IMR-90 (cell line): ENCODE measurements at regions not wholly inside any gene's neighbourhood (a gene's known extent, or its start where the extent isn't known, plus 50 kb on each side); places are given as distances from the start of the nearest gene placed in this dataset.

Experiments used
- ATAC-seq: fragments of 200-7000 bp; cut with Tn5 transposase; 2 replicates; pipeline ENCODE4 v1.9.1; 2020; ENCODE audit warnings: low read depth, mild to moderate bottlenecking, moderate library complexity
- BruUV-seq: library from RNA; stranded (reverse); fragments of 400-500 nt; replicated peaks from 2 replicates; lab custom pipeline; 2021; lab: Mats Ljungman, UMichigan
- CTCF ChIA-PET: fragments of 300-600 bp; formaldehyde crosslinking; extraction: SDS; loops from one replicate; lab custom pipeline; 2021; ENCODE audit warnings: antibody characterized with exemption; lab: Yijun Ruan, JAX
- POLR2A ChIA-PET: fragments of 300-600 bp; sonication (Branson Sonifier 250); formaldehyde crosslinking; loops from one replicate; lab custom pipeline; 2022; ENCODE audit warnings: antibody characterized with exemption; ENCODE audit not compliant: unreplicated experiment; lab: Charles Lee
- DNase-seq: peaks from one replicate; pipeline ENCODE4 v3.0.0; 2013
- H2AFZ ChIP-seq: replicated peaks from 2 replicates; pipeline ENCODE3; 2013; ENCODE audit warnings: low read length, mild to moderate bottlenecking; ENCODE audit not compliant: poor library complexity
- H2AK5ac ChIP-seq: 2 replicates; pipeline ENCODE4 v1.6.1; 2013; ENCODE audit warnings: low read depth, low read length, inconsistent platforms
- H2AK9ac ChIP-seq: replicated peaks from 2 replicates; pipeline ENCODE3; 2013; ENCODE audit warnings: mild to moderate bottlenecking, low read depth, low read length, moderate library complexity; ENCODE audit not compliant: poor library complexity
- H2BK120ac ChIP-seq: 2 replicates; pipeline ENCODE4 v1.6.1; 2013; ENCODE audit warnings: low read depth, low read length, inconsistent platforms
- H2BK15ac ChIP-seq: 3 replicates; pipeline ENCODE4 v1.6.1; 2013; ENCODE audit warnings: low read depth, low read length, inconsistent platforms
- H2BK20ac ChIP-seq: 2 replicates; pipeline ENCODE4 v1.6.1; 2013; ENCODE audit warnings: low read depth, mild to moderate bottlenecking, inconsistent platforms, low read length, moderate library complexity
- H2BK5ac ChIP-seq: 2 replicates; pipeline ENCODE4 v1.6.1; 2013; ENCODE audit warnings: mild to moderate bottlenecking, low read depth, low read length, inconsistent platforms; ENCODE audit not compliant: poor library complexity, severe bottlenecking
- H3K14ac ChIP-seq: replicated peaks from 2 replicates; pipeline ENCODE4 v1.6.1; 2013; ENCODE audit warnings: low read depth, low read length, inconsistent platforms
- H3K18ac ChIP-seq: 2 replicates; pipeline ENCODE4 v1.6.1; 2013; ENCODE audit warnings: low read depth, low read length, control low read depth
- H3K23ac ChIP-seq: 2 replicates; pipeline ENCODE4 v1.6.1; 2013; ENCODE audit warnings: low read depth, low read length, inconsistent platforms
- H3K27ac ChIP-seq: 2 replicates; pipeline ENCODE4 v1.5.1; 2013; ENCODE audit warnings: mild to moderate bottlenecking, control low read depth, low read length; ENCODE audit not compliant: insufficient read depth
- H3K27me3 ChIP-seq: 2 replicates; pipeline ENCODE4 v1.6.1; 2013; ENCODE audit warnings: low read length; ENCODE audit not compliant: control insufficient read depth, insufficient read depth
- H3K36me3 ChIP-seq: 2 replicates; pipeline ENCODE4 v1.6.1; 2013; ENCODE audit warnings: low read length, mixed read lengths; ENCODE audit not compliant: control insufficient read depth, insufficient read depth
- H3K4ac ChIP-seq: 2 replicates; pipeline ENCODE4 v1.6.1; 2013; ENCODE audit warnings: low read depth, low read length, inconsistent platforms
- H3K4me1 ChIP-seq: 2 replicates; pipeline ENCODE4 v1.6.1; 2013; ENCODE audit warnings: low read length, mixed read lengths; ENCODE audit not compliant: control insufficient read depth, insufficient read depth
- H3K4me2 ChIP-seq: 2 replicates; pipeline ENCODE4 v1.6.1; 2013; ENCODE audit warnings: low read depth, mild to moderate bottlenecking, control low read depth, low read length, moderate library complexity
- H3K4me3 ChIP-seq: 2 replicates; pipeline ENCODE4 v1.5.1; 2013; ENCODE audit warnings: low read depth, mild to moderate bottlenecking, control low read depth, low read length, moderate library complexity; ENCODE audit not compliant: insufficient read depth
- H3K56ac ChIP-seq: 2 replicates; pipeline ENCODE4 v1.6.1; 2013; ENCODE audit warnings: low read length, inconsistent platforms; ENCODE audit not compliant: insufficient read depth; ENCODE audit errors: extremely low read depth
- H3K79me1 ChIP-seq, 2 experiments: 2 replicates each; pipeline ENCODE4 v1.6.1; 2013; ENCODE audit warnings: low read length in 2 of 2, inconsistent platforms in 1 of 2, low read depth in 1 of 2
- H3K9ac ChIP-seq: 2 replicates; pipeline ENCODE4 v1.6.1; 2013; ENCODE audit warnings: low read depth, low read length, control low read depth
- H3K9me1 ChIP-seq: 2 replicates; pipeline ENCODE4 v1.6.1; 2013; ENCODE audit warnings: low read length, inconsistent platforms; ENCODE audit not compliant: insufficient read depth
- H3K9me3 ChIP-seq: 2 replicates; pipeline ENCODE4 v1.6.1; 2013; ENCODE audit warnings: low read length; ENCODE audit not compliant: control insufficient read depth, insufficient read depth
- H4K20me1 ChIP-seq: 2 replicates; pipeline ENCODE4 v1.6.1; 2013; ENCODE audit warnings: low read length, inconsistent platforms; ENCODE audit not compliant: insufficient read depth
- H4K5ac ChIP-seq: 2 replicates; pipeline ENCODE4 v1.6.1; 2013; ENCODE audit warnings: mild to moderate bottlenecking, low read depth, low read length, control low read depth
- H4K8ac ChIP-seq, 2 experiments: 2 replicates each; pipeline ENCODE4 v1.6.1; 2013; ENCODE audit warnings: low read depth in 2 of 2, low read length in 2 of 2, control low read depth in 1 of 2, inconsistent platforms in 1 of 2
- H4K91ac ChIP-seq: 2 replicates; pipeline ENCODE4 v1.6.1; 2013; ENCODE audit warnings: low read depth, low read length, inconsistent platforms; ENCODE audit not compliant: insufficient read depth
- BHLHE40 ChIP-seq: fragments of 150-350 bp; IDR thresholded peaks from 2 replicates; pipeline ENCODE4 v1.6.1; 2016; ENCODE audit warnings: mild to moderate bottlenecking, low read depth, low read length
- CHD1 ChIP-seq: IDR thresholded peaks from 2 replicates; pipeline ENCODE4 v1.6.1; 2012; ENCODE audit warnings: low read depth, low read length, improper control_type of control experiment
- ELK1 ChIP-seq: fragments of 150-350 bp; IDR thresholded peaks from 2 replicates; pipeline ENCODE4 v1.6.1; 2016; ENCODE audit warnings: low read depth, mild to moderate bottlenecking, low read length, moderate library complexity, borderline replicate concordance
- RCOR1 ChIP-seq: IDR thresholded peaks from 2 replicates; pipeline ENCODE4 v1.6.1; 2012; ENCODE audit warnings: mild to moderate bottlenecking, low read length, improper control_type of control experiment; ENCODE audit not compliant: insufficient replicate concordance
- SMC3 ChIP-seq: fragments of 150-350 bp; IDR thresholded peaks from 2 replicates; pipeline ENCODE4 v1.6.1; 2016; ENCODE audit warnings: low read depth, mild to moderate bottlenecking, antibody characterized with exemption, low read length, moderate library complexity
- USF2 ChIP-seq: fragments of 150-350 bp; IDR thresholded peaks from 2 replicates; pipeline ENCODE4 v1.6.1; 2017; ENCODE audit warnings: mild to moderate bottlenecking, antibody characterized with exemption, low read length, low read depth
- WGBS, 2 experiments: methylation state at CpG; one replicate each; pipeline versions ENCODE4 v1.1.5 to v1.1.7; 2013; ENCODE audit warnings: missing lambda C conversion rate in 2 of 2; ENCODE audit not compliant: insufficient read length in 1 of 2; ENCODE audit errors: extremely low coverage in 2 of 2; 5-methylcytosine and 5-hydroxymethylcytosine counted together
- dilution Hi-C: fragments of 300-500 bp; cut with HindIII; formaldehyde crosslinking; loops from one replicate; pipeline ENCODE4 v1.14.3; 2018; ENCODE audit warnings: low sequenced_read_pairs; ENCODE audit not compliant: unreplicated experiment
- in situ Hi-C: fragments of 300-500 bp; cut with MboI; formaldehyde crosslinking; loops from 3 replicates; pipeline ENCODE4 v1.14.3; 2019; ENCODE audit warnings: low sequenced_read_pairs, inconsistent platforms, mixed read lengths
- intact Hi-C: fragments of 100-400 bp; cut with micrococcal nuclease; formaldehyde crosslinking; loops from 2 replicates; pipeline ENCODE4 v1.10.0; 2022

- H3K4ac ChIP-seq: no peak overlapping the region
- H3K79me1 ChIP-seq: no peaks in the 10 kb centered on the region
- no peak overlapping the region for H3K9ac ChIP-seq
- BruUV-seq: no TSS peak
- no peak overlapping the region for H3K18ac ChIP-seq
- H3K9me3 ChIP-seq: no peaks in the 10 kb centered on the region
- intact Hi-C loops (no loop called here), dilution Hi-C loops (no loop called here), in situ Hi-C loops (no loop called here)
- peak overlapping the region; percentile 33 for H2AFZ ChIP-seq
- H3K23ac ChIP-seq: no peak overlapping the region
- no peaks in the 10 kb centered on the region for H3K9me1 ChIP-seq
- H3K27ac ChIP-seq: no peak overlapping the region
- H3K4me3 ChIP-seq: no peak overlapping the region
- no peak overlapping the region for H2AK5ac ChIP-seq
- peaks cover 10% of the 10 kb centered on the region for H3K27me3 ChIP-seq
- no peak overlapping the region for H2BK120ac ChIP-seq
- no peak overlapping the region for H4K5ac ChIP-seq
- H2BK20ac ChIP-seq: no peak overlapping the region
- TF ChIP-seq ELK1 (no peak), RCOR1 (no peak), SMC3 (no peak), CHD1 (no peak), BHLHE40 (no peak), USF2 (no peak)
- H3K56ac ChIP-seq: no peak overlapping the region
- ATAC-seq (no peak), DNase-seq (no peak)
- H2AK9ac ChIP-seq: no peak overlapping the region
- no peak overlapping the region for H2BK5ac ChIP-seq
- WGBS, 2 experiments: no CpG with 5 or more reads among the region's 13 CpGs
- CTCF ChIA-PET: no interaction called here
- H3K4me2 ChIP-seq: no peak overlapping the region
- POLR2A ChIA-PET: no interaction called here
- H4K20me1 ChIP-seq: no peaks in the 10 kb centered on the region
- H3K14ac ChIP-seq: no peak overlapping the region
- no peak overlapping the region for H4K8ac ChIP-seq
- no peak overlapping the region for H4K91ac ChIP-seq
- H3K36me3 ChIP-seq: no peaks in the 10 kb centered on the region
- H2BK15ac ChIP-seq: no peak overlapping the region
- H3K4me1 ChIP-seq: no peaks in the 10 kb centered on the region; the same call in 1 of the 2 replicates
Measured at GRCh38 chr6:2558098-2558680, 192.5 kb downstream of the MYLK4 start.
